RPMI8226 (cell line): ENCODE measurements at regions not wholly inside any gene's neighbourhood (a gene's known extent, or its start where the extent isn't known, plus 50 kb on each side); places are given as distances from the start of the nearest gene placed in this dataset.

Experiments used
- DNase-seq: peaks from one replicate; pipeline ENCODE4 v3.0.0-alpha.2; 2015

DNA sequence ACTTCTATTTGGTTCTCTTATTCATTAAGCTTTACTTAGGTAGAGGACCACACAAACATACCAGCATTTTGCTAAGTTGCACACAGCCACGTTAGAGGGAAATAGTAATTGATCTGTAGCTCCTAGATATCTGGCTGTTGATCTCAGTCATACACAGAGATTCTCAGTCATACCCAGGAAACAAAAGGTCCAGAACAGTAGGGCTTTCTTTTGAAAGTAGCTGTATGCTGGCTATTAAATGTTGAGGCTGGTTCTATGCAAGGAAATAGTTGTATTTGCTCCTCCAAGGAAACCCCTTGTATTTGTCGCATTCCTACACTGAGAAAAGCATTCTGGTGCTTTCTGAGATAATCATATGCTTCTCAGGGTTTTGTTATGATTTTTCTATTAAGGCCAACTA, 523.8 kb downstream of the SOX2 start:
- no peak for DNase-seq

DNA sequence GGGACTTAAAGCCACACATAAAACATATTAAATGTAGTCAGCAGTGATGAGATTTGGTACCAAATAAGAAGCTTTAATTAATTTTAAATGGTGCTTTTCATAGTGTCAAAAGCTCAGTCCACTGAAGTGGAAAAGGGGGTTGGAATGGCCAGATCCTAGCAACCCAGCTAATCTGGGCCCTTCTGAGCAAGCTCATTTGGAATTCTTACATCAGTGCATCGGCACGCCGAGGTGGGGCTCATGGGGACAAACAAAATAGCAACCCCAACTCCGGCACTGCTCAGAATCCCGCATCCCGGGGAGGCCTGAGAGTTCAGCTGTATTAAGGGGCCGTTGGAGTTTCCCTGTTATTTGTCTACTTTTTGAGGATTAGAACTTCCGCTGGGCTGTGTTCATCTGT, 526.4 kb downstream of the SOX2 start:
- DNase-seq = no peak

DNA sequence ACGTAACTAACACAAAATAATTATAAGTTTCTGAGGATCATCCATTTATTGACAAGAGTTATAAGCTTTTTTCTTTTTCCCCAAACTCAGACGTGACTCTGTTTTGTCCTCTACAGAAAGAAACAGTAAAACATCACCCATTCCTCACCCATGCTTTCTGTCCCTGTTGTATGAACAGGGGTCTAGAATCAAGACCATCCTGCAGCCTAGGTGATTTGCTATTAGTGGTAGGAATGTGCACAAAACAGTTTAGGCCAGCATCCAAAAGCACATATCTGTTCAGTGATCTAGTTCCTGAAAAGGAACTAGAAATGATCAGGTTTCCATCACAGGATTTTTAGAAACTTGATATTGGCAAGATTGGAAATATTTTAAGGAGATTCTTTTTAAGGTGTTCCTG, 527.6 kb downstream of the SOX2 start:
- DNase-seq = no peak

DNA sequence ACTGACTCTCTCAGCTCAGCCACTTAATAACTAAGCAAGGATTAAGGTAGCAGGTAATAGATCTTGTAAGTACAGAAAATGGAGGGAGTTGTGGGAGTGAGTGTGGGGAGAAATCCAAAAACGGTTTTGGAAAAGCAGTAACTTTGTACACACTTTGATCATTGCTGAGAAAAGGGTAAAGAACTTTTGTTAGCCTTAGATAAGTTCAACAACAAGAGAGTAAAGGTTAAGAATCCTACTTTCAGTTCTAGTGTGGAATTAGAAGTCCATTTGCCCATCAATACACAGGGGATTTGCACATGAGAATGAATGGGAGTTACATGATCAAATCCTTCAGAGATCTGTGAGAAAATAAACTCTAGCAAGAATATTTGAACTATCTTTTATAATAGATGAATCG, 528.7 kb downstream of the SOX2 start:
- no peak for DNase-seq

DNA sequence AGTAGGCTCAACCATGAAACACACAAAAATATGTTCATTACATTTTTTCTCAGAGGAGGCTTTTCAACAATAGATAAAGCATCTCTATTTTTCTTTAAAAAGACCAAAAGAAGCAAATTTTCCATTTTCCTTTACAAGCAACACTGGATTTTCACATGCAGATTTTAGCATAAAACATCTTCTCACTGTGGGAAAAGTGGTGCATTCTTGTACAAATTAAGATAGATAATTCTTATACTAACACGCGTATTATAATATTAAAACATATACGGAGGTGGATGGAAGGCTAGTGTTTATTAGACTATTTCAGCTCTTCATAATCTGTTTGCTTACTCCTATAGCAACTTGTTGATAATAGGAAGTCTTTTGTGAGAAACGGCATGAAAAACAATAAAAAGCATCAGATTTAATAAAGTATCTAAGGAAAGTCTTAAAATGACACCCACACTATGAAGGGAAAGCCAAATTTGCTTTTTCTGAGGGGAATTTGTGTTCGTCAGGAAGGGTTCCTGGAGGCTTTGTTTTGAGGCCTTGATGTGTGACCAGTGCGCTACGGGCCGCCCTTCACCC, 529.6 kb downstream of the SOX2 start:
- no peak for DNase-seq

DNA sequence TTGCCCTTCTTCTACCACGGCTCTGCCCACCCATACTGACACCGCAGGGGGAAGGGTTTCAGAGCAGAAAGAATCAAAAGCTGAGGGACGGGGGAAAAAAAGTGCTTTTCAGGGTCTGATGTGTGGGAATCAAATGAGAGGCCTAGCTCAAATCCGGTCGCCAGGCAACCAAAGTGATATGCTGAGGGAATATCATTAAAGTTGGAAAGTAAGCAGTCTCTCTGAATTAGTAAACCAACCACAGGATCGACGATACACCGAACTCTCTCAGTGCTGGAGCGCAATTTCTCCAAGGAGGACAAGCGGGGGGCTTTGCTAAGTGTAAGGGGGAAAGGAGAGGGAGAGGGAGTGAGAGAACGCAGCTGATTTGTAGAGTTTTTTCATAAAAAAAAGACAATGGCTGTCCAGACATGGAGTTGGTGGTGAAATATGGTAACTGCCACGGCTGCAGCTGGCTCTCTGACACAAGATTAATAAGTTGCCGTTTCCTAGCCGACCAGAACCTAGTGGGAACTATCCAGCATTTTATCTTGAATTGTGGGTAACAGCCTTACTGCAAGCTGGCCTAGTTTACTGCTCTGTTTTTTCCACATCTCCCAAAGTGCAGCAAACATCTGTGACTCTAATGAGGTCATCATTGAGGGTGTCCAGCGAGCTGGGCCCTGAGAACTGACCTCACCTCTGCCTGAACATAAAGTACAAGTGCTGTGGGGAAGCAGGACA, 530.2 kb downstream of the SOX2 start:
- DNase-seq = no peak

DNA sequence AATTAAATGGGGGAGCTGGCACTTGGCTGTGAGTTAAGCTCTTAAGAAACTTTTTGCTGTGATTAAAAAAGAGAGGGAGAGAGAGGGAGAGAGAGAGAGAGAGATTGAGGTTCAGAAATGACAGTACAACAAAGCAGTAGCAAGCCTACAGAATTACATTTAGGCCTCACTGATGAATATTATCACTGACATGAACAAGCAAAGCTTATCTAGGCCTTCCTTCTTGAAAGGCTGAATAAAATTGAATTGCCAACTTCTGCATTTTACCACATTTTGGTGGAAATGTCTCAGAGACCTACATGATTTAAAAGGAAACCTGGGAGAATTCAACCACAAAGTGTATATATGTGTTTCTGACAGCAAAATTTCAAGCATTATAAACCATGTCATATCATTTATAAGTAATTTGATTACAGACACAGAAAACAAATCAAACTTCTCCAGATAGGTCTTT, 530.8 kb downstream of the SOX2 start:
- DNase-seq = no peak

DNA sequence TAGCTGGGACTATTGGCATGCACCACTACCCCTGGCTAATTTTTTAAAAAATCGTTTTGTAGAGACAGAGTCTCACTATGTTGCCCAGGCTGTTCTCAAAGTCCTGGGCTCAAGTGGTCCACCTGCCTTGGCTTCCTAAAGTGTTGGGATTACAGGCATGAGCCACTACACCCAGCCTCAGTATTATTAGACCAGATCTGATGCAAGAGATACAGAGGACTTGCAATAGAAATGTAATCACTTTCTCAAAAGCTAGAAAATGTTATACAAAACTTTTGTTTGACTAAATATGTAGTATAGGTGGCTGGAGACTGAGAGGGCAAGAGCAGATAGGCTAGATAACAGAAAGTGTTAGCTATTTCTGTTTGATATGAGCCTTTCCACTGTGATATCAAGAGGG, 531.9 kb downstream of the SOX2 start:
- DNase-seq = no peak

DNA sequence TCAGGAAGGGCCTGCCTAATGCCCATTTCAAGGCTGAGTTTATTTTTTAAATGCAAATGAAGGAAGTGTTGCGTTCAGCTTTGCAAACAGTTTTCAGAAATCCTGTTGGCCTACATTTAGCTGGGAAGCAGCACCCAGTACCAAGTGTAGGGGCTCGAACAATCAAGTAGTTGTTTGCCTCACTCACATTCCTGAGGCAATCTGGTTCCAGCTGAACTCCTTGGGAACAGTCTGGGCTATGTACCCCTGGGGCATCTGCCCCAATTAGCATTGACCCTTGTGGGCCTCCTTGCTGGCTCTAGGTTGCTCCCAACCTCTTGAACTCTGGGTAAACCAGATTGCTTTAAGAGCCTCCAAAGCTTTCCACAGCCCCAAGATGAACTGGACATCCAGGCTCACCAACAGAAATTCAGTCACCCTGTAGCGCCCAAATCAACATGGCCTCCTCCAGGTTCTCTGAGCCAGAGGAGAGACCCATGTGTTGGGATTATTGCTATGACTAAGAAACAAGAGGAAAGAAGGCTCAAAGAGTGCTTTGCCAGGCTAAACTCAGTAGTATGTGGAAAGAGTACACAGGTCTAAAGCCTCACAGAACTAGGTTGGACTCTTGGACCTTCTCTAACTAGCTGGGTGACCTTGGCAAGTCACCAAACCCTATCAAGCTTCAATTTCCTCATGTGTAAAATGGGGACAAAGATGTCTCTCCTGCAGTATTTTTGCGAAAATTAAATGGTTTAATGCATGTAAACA, 532.7 kb downstream of the SOX2 start:
- DNase-seq = no peak

DNA sequence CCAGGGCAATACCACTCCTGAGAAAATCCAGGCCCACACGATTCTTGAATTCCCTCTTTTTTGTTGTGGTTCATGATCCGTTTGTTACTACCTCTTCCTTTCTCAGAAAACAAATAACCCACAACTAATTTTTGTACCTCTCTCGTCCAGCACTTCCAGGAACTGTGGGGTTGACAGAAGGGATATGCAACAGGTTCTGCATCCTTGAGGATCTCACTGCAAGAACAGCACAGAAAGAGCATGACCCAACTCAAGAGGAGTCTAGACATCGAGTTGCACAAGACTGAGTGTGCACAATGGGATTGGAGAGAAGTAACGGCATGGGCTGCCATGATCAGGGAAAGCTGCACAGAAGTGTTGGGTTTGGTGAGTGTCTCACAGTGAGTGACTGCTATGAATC, 533.3 kb downstream of the SOX2 start:
- no peak for DNase-seq

DNA sequence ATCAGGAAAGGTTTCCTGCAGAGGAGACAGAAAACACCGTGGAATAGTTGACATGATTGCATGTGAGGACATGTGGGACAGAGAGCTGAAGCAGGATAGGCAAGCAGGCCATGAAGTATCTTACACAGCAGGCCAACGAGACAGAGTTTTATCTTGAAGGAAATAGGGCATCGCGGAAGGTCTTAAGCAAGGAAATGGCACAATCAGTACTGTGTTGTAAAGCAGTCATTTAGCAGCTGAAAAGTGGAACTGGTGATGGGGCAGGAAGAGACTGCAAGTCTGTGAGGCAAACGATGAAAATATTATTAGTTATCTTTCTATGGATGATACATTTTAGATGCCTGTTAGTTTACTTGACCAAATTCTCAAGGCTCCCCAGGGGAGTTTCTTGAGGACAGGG, 535.1 kb downstream of the SOX2 start:
- no peak for DNase-seq

DNA sequence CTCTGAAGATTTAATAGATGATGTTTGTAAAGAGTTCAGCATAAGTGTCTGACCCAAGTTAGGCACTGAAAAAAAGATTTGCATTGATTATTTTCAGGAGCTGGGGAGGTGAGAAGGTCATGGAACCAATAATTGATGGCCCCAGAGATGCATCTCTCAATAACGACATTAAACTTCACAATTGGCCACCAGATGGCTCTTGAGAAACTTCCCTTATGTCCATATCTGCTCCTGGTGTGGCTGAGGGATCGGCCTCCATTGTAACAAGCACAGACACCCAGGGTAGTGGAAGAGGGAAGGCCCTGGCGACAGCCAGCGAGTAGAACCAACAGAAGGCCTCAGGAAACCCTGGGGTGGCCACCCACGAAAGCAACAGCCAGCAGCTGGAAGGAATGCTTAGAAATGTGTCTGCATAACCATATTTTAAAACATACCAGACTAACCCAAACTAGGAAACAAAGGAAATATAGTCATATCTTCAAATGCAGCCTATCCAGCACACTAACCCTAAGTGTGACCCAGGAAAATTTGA, 536.7 kb downstream of the SOX2 start:
- DNase-seq = peak; percentile 50

DNA sequence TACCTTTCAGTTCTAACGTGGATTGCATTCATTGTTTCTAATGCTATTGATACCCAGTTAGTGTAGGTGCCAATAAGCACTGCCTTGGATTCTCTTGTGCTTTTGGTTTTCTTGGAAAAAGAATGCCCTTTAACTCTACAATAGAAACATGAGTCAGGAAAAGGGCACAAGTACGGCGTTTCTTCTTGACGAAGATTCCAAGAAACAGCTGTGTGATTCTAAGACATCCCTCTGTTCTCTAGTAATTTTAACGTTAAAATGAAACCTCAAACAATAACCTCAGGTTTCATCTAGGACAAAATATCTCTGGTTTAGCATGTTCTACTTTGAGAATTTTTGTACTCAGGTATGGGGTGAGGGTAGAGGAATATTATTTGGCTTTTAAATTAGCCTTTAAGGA, 540.5 kb upstream of the ATP11B start:
- no peak for DNase-seq

DNA sequence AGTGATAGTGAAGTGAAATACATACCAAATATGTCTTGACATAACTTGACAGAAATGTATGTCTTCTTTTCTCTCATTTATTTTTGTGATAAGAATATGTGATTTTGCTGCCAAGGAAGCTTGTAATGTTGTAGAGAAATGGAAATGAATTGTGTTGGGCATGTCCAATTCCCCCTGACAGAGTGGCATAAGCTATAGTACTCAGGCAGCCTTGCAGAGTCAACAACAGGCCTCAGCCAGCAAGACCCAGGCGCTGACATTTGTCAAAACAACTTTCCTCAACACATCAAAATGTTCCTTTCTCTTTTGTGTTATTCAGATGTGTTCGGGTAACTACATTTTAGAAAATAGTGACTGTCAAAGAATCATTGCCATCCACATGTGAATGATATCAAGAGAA, 538.1 kb upstream of the ATP11B start:
- DNase-seq = no peak

DNA sequence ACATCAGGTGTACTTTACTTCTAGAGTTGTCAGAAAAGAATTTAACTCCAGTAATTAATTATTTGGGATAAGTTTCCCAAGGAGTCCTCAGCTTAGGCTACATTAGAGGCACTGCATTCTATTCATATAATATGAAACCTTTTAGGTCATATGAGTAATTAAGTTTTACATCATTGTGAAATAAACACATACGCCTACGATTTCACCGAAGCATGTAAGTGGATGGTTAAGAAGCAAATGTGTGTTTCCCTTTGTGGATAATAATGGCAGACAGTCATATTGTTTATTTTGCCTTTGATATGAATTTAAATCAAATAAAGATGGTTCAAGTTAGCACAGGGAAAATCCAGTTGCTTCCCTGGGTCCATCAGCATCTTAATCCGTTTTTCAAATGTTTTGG, 535.9 kb upstream of the ATP11B start:
- DNase-seq = no peak

DNA sequence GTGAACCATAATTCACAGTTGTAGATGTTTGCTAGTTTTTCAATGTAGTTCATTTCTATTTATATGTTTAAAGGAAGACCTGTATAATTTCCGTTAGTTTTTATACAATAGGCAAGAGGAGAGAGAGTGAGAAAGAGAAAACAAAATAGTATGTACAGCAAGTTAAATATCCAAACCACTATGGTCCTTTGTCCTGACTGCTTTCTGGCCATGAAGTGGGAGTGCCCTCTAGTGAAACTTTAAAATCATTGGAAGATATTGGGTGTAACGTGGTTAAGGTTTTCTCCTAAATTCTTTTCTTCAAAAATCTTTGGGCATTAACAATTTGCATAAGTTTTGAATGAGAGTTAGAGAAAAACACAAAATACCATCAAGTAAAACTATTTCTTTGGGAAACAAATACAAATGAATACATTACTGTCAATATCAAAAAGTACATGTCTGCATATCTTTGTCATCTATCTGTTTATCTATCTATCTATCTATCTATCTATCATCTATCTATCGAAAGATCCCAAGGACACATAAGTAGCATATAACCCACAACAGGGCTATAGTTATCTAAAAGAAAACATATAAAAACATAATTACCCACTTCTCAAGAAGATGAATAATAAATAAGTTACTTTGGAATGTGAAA, 534.6 kb upstream of the ATP11B start:
- DNase-seq = peak; percentile 34

DNA sequence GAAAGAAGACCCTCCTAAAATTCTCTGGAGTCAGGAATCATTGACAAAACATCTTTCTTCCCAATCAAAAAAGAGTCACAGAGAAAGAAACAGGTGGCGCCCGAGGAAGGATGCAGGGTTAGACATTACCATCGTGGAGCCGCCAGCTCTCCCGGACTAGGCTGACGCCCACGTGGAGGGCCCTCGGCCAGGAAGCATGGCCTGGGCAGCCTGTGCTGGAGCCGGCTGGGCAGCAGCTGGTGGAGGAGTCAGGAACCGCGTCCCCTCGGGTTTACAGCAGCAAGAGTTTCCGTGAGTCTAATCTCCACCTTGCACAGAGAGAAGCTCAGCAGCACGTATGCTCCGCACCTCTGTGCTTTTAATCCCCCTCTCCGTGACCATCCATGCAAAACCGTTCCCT, 533.7 kb upstream of the ATP11B start:
- no peak for DNase-seq

DNA sequence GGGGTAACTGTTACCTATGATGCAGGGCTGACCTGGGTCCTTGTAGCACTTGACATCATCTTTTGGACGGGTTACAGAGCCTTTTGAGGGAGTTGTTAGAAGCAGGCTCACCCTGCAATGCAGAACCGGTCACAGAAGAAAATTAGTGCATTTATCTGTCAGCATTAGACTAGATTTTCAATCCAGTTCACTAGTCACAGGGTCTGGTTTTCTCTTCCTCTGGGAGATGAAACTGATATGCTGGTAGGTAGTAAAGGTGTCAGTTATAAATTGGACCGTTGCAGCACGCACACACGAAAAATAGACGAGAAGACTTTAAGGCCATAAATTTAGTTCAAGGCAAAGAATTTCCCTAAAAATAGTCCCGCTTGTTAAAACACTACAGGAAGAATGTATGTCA, 532.3 kb upstream of the ATP11B start:
- DNase-seq = no peak

DNA sequence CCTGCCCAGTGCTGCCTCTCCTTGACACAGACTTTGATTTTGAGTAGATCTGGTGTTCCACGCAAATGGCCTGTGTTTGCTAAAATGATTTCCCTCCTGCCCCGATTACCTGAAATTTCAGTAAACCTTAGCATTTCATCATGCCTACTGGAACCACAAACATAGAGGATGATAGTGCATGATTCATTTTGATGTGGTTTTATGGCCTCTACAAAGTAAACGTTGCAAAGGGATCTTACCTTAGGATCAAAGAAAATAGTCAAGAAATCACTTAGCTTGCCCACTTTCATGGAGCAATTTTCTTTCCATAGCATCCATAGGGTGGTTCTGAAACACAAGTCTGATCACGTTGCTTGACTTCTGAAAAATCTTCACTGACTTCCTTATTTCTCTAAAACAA, 524.6 kb upstream of the ATP11B start:
- no peak for DNase-seq

DNA sequence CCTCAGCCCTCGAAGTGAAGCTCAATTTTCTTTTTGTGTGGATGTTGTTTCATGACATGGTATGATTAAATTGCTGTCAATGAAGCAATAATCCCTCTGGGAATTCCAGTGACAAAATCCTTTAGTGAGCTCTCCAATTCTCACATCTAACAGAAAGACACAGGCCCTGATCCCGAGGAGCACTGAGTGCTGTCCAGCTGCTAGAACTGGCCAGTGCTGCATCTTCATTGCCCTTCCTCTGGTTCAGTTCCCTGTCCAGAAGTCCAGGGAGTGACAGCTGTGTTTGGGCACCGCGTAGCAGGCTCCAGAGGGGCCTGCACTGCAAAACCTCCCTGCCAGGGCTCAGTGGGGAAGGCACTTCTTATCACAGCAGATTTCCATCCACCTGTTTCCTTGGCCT, 516.8 kb upstream of the ATP11B start:
- no peak for DNase-seq

DNA sequence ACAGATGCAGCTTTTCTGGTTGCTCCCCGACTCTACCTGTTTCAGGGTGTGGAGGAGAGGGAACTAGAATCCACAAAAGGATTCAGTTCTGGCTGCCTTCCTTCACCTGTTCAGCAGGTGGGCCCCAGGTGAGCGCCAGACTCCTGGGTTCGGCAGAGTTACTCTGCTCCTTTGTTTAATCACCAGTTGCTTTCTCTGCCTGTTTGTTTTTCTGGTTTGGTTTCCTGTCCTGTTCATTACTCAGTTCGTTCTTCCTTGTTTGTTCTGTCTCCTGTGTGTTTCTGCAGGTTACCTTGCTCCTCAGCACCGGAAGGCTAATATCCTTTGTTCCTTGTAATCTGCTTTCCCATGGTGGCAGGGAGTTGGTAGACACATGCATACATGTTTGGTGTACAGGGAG, 508.5 kb upstream of the ATP11B start:
- no peak for DNase-seq

DNA sequence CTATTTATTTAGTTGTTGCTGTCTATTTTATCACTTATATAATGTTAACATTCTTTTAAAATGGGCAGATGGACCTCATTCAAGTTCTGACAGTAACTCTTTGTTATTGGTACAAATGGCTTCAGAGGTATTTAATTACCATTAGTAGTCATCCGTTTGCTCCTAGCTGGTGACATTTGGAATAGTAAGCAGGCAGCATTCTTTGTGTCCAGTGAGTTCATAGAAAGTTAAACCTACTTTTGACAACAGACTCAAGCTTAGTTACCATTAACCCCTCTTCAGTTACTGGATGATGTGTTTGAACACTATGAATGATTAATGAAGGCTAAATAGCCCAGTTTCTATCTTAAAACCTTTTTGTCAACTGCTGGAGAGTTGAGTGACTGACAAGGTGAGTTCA, 500.7 kb upstream of the ATP11B start:
- no peak for DNase-seq

DNA sequence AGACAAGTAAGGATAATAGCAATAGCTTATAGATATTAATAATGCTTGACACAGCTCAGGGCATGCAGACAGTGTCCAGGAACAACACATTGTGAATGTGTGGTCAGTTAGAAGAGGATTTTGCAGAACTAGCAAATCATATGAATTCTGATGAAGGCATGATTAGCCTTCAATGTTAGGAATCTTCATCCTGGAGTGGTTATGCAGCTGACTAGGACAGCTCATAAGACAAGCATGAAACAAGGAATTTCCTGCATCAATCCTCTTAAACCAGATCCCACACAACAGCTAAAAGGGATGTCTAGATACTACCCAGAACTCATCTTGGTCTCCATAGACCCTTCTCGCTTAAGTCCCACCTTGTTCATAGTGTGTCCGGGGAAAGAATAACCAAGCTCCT, 499.0 kb upstream of the ATP11B start:
- DNase-seq = no peak

DNA sequence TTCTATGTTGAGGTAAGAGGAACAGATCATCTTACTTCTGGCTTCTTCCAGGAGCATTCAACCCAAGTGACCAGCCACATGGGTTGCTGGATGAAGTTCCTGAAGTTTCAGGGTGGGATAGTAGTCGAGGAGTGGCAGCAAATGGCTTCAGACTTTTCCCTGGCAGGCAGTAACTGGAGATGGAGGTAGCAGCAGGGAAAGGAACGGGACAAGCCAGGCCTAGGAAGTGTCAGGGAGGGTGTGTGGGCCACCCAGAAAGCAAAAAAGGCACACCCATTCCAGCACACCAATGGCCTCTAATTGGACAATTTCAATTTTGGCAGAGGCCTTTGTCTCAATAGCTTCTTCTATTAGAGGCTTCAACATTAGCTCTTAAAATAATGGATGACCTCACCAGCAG, 498.6 kb upstream of the ATP11B start:
- no peak for DNase-seq
